AG10803 (cell line): ENCODE measurements at regions not wholly inside any gene's neighbourhood (a gene's known extent, or its start where the extent isn't known, plus 50 kb on each side); places are given as distances from the start of the nearest gene placed in this dataset.

Experiments used
- DNase-seq: peaks from one replicate; pipeline ENCODE4 v3.0.0; 2010; ENCODE audit warnings: low read depth
- H3K4me3 ChIP-seq: 2 replicates; pipeline ENCODE4 v1.5.1; 2011; ENCODE audit warnings: mild to moderate bottlenecking, low read length, control low read depth
- CTCF ChIP-seq: conservative IDR thresholded peaks from 2 replicates; pipeline ENCODE4 v1.5.1; 2011; ENCODE audit warnings: mild to moderate bottlenecking, low read length, control low read depth, inconsistent platforms

GRCh38 chr4:116733370-116733769, 352.0 kb downstream of the TRAM1L1 start:
- H3K4me3 ChIP-seq = no peak overlapping the region
- TF ChIP-seq CTCF = no peak
- DNase-seq = no peak

GRCh38 chr4:116726523-116726922, 358.9 kb downstream of the TRAM1L1 start:
- no peak for DNase-seq
- TF ChIP-seq CTCF = no peak
- no peak overlapping the region for H3K4me3 ChIP-seq

- TF ChIP-seq CTCF = no peak
- no peak overlapping the region for H3K4me3 ChIP-seq
- DNase-seq = no peak
Observed at GRCh38 chr4:116724249-116724648, 361.1 kb downstream of the TRAM1L1 start.

GRCh38 chr4:116705466-116705865, 379.9 kb downstream of the TRAM1L1 start:
- DNase-seq = no peak
- TF ChIP-seq CTCF = no peak

GRCh38 chr4:116702949-116703348, 382.4 kb downstream of the TRAM1L1 start:
- TF ChIP-seq CTCF = no peak
- no peak for DNase-seq

More at GRCh38 chr4:116705466-116705865, 379.9 kb downstream of the TRAM1L1 start:
- no peak overlapping the region for H3K4me3 ChIP-seq

GRCh38 chr4:116688536-116688935, 396.8 kb downstream of the TRAM1L1 start:
- no peak overlapping the region for H3K4me3 ChIP-seq
- no peak for TF ChIP-seq CTCF
- no peak for DNase-seq

More at GRCh38 chr4:116702949-116703348, 382.4 kb downstream of the TRAM1L1 start:
- no peak overlapping the region for H3K4me3 ChIP-seq

- no peak for DNase-seq
- H3K4me3 ChIP-seq = no peak overlapping the region
- TF ChIP-seq CTCF = no peak
Observed at GRCh38 chr4:116668190-116668589, 417.2 kb downstream of the TRAM1L1 start.
